ENCODE measurements at regions not wholly inside any gene's neighbourhood (a gene's known extent, or its start where the extent isn't known, plus 50 kb on each side); places are given as distances from the start of the nearest gene placed in this dataset.

DNA sequence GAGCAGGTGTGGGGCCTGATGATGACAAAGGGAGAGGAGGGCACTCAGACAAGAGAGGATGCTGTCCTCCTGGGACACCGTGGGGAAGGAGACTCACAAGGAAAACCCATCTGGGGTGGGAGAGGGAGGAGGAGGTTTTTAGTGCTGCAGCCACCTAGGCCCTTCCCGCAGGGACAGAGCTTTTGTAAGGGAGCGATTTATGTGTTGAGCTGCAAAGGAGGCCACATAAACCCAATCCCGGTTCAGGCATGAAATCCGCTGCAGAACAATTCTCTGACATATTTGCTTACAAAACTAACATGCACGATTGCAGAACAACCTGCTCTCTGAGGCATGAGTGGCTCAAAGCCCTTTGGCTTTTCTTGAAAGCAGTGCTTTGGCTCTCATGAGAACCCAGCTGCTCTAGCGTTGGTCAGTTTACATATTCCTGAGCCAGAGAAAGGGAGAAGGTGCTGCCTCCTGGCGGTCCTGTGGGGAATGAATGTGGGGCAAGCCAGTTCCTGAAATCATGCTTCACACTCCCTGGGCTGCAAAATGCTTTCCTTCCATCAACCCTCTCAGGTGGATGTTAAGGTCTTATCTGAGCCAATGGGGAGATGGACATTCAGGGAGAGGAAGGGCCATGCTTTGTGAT, 122.4 kb upstream of the NLRP1 start:
- no peak overlapping the region for H4K8ac ChIP-seq (replicated peaks; ENCODE audit: insufficient read length, low read depth, low read length)
- TF ChIP-seq, protein P1, sequence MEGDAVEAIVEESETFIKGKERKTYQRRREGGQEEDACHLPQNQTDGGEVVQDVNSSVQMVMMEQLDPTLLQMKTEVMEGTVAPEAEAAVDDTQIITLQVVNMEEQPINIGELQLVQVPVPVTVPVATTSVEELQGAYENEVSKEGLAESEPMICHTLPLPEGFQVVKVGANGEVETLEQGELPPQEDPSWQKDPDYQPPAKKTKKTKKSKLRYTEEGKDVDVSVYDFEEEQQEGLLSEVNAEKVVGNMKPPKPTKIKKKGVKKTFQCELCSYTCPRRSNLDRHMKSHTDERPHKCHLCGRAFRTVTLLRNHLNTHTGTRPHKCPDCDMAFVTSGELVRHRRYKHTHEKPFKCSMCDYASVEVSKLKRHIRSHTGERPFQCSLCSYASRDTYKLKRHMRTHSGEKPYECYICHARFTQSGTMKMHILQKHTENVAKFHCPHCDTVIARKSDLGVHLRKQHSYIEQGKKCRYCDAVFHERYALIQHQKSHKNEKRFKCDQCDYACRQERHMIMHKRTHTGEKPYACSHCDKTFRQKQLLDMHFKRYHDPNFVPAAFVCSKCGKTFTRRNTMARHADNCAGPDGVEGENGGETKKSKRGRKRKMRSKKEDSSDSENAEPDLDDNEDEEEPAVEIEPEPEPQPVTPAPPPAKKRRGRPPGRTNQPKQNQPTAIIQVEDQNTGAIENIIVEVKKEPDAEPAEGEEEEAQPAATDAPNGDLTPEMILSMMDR (conservative IDR thresholded peaks at IDR 0.05), result peak; percentile 91
- H3K4me3 Mint-ChIP-seq, result no peak overlapping the region
- H3K79me2 ChIP-seq (ENCODE audit: insufficient read depth, low read length), result no peaks in the 10 kb centered on the region
- no CpG with 5 or more reads among the region's 8 CpGs for WGBS (ENCODE audit: extremely low coverage, insufficient read length, low lambda C conversion rate)
- H3K27me3 Mint-ChIP-seq (ENCODE audit: low read depth), result peaks cover 2% of the 10 kb centered on the region; the same call in 1 of the 2 replicates
- no peak overlapping the region for H2BK120ac ChIP-seq (ENCODE audit: low read depth, low read length, poor library complexity, severe bottlenecking)
- DNase-seq, result peak; percentile 89
- H2BK15ac ChIP-seq (ENCODE audit: low read depth, low read length), result no peak overlapping the region
- no peak overlapping the region for H3K56ac ChIP-seq (ENCODE audit: insufficient read length, low read depth, low read length)
- H3K27me3 ChIP-seq (ENCODE audit: insufficient read depth, low read length), result no peaks in the 10 kb centered on the region
- H3K9ac ChIP-seq (ENCODE audit: extremely low read depth, insufficient read length, low read length), result no peak overlapping the region
- H2BK12ac ChIP-seq (ENCODE audit: insufficient read length, low read depth, low read length), result no peak overlapping the region
- H4K5ac ChIP-seq (ENCODE audit: insufficient read length, low read depth, low read length), result no peak overlapping the region
- no peaks in the 10 kb centered on the region for H3K79me1 ChIP-seq (ENCODE audit: insufficient read depth, low read depth, low read length, poor library complexity, severe bottlenecking)
- H3K4me1 ChIP-seq (ENCODE audit: insufficient read depth, low read length), result no peaks in the 10 kb centered on the region
- no peak overlapping the region for H3K18ac ChIP-seq (ENCODE audit: insufficient read length, low read depth, low read length)
- H3K9me3 ChIP-seq (ENCODE audit: control insufficient read depth, low read depth, low read length), result no peaks in the 10 kb centered on the region
- no peak overlapping the region for H2AK5ac ChIP-seq (ENCODE audit: insufficient read length, low read length)
- no peak overlapping the region for H3K4ac ChIP-seq (ENCODE audit: low read depth, low read length)
- H2BK20ac ChIP-seq (ENCODE audit: low read depth, low read length, poor library complexity, severe bottlenecking), result no peak overlapping the region
- no peak overlapping the region for H3K14ac ChIP-seq (ENCODE audit: insufficient read depth, low read length)
- H3K4me1 Mint-ChIP-seq, result peaks cover 33 to 43% of the 10 kb centered on the region in 2 experiments
- peaks cover 9 to 25% of the 10 kb centered on the region in 2 experiments for H3K9me3 Mint-ChIP-seq
- H4K91ac ChIP-seq (ENCODE audit: insufficient read length, low read depth, low read length), result no peak overlapping the region
- no peak overlapping the region for H2AFZ ChIP-seq (ENCODE audit: low read length)
- no peaks in the 10 kb centered on the region for H3K23me2 ChIP-seq (ENCODE audit: insufficient read length, low read depth, low read length, poor library complexity, severe bottlenecking)
- H3K4me2 ChIP-seq (ENCODE audit: insufficient read depth, insufficient read length, low read length), result no peak overlapping the region
- no peaks in the 10 kb centered on the region for H4K20me1 ChIP-seq (ENCODE audit: control insufficient read depth, insufficient read depth, insufficient read length)
- H2BK5ac ChIP-seq (ENCODE audit: insufficient read length, low read length), result no peak overlapping the region
- no peak overlapping the region for H3K27ac ChIP-seq (ENCODE audit: insufficient read length, low read depth, low read length)
- H3K36me3 Mint-ChIP-seq (ENCODE audit: insufficient read depth in 1 of 3, low read depth in 3 of 3), result no peaks in the 10 kb centered on the region; a peak in 1 of 7 replicates
- no peak overlapping the region for H3K23ac ChIP-seq (ENCODE audit: insufficient read length, low read depth, low read length)
- H3T11ph ChIP-seq (ENCODE audit: low read length), result no peak overlapping the region
- H3K27ac Mint-ChIP-seq, result peak overlapping the region in 1 of 3 experiments; percentile 79; a peak in 2 of 7 replicates
